ENCODE measurements at regions not wholly inside any gene's neighbourhood (a gene's known extent, or its start where the extent isn't known, plus 50 kb on each side); places are given as distances from the start of the nearest gene placed in this dataset.
"Not testable (repeated sequence)": the region's sequence is repeated elsewhere in the genome, so short reads cannot be mapped to it uniquely, and the experiment has no call there.

- no peak for DNase-seq
Measured at GRCh38 chr14:37787879-37788494, 192.6 kb downstream of the TTC6 start.

GRCh38 chr14:37791384-37792036 is 196.1 kb downstream of the TTC6 start:
- no peak for DNase-seq

GRCh38 chr14:37792124-37792523 is 196.7 kb downstream of the TTC6 start:
- DNase-seq = no peak

DNA sequence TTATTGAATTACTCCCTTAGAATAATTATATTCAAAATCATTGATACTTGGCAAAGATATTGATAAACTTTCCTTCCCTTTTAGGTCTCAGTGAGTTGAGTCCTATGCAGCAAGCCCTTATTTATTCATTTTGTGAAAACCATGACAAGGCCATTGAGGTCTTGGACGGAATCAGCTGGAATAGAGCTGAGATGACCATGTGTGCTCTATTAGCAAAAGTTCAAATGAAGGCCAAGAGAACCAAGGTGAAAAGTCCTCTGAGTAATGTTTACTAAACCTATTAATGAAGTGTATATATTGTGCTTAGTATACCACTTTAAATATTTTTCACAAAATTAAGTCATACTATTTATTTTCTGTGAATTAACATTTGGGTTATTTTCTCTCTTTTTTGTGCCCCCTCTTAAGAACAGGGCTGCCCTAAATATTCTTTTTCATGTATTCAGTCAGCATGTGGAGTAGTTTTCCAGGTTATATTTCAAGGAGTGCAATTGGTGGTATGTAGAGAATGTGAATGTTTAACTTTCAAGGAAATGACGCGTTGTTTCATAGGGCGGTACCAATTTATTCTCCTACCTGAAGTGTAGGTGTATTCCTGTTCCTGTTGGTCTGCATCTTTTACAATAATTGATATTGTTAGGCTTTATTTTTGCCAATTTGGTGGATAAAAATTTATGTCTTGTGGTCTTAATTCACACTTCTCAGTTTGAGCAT is 201.4 kb downstream of the TTC6 start:
- no peak for DNase-seq

GRCh38 chr14:37797675-37798074 is 202.2 kb downstream of the TTC6 start:
- no peak for DNase-seq

GRCh38 chr14:37807722-37808121 is 212.3 kb downstream of the TTC6 start:
- DNase-seq = no peak

DNA sequence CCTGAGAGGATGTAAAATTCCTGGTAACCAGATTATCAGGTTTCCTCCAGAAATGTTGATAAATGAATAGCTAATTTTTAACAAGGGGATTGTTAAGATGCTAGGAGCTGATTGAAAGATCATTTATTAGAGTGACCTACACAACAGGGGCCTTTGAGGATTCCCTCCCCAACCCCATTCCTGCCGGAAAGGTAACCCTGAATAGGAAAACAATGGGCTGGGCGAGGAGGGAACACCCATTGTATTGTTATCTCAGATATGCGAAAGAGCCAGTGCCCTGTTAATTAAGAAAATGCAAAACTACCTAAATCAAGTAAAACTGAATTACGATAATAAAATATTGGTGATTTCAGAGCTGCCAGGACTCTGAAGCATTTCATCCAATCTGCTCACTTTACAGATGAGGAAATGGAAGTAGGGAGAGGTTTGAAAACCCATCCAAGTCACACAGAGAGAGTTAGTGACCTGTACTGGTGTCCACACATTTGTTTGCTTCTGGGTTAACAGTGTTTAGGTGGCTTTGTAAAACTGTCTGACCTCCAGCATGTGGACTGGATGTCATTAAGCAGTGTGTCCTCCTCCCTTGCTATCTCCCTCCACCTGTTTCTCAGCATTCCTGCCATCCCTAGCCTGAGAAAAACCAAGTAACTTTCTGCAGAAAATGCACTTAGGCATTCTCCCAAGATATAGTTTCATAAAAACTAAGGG is 214.8 kb downstream of the TTC6 start:
- DNase-seq = no peak

- no peak for DNase-seq
Measured at GRCh38 chr14:37813732-37814131, 218.3 kb downstream of the TTC6 start.

- no peak for DNase-seq
Measured at GRCh38 chr14:37816135-37816534, 220.7 kb downstream of the TTC6 start.

DNA sequence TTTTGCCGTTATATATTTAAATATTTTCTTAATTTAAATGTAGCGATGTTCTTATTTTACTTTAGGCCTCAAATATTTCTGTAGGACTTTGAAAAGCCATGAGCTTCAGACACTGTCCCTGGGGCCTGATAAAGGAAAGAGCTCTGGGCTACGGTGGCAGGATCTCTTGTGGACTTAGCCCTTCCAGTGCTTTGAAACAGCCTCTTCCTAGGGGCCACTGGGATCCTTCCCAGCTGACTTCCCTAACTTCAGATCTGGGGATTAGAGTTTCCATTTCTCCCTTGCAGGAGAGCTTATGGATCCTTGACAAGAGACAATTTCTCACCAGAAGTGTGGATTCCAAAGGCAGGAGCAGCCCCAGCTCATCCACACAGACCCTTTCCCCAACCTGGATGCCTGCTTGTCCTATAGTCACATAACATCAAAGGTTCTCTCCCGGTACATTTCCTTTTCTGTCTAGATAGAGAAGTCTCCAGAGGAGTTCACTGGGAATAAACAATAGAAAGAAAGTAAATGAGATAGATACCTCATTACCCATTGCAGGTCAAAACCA is 221.4 kb downstream of the TTC6 start:
- DNase-seq = no peak

GRCh38 chr14:37819155-37820015 is 224.0 kb downstream of the TTC6 start:
- DNase-seq = no peak

GRCh38 chr14:37820810-37821209 is 225.4 kb downstream of the TTC6 start:
- DNase-seq = not testable (repeated sequence)

GRCh38 chr14:37824939-37825712 is 229.7 kb downstream of the TTC6 start:
- no peak for DNase-seq

DNA sequence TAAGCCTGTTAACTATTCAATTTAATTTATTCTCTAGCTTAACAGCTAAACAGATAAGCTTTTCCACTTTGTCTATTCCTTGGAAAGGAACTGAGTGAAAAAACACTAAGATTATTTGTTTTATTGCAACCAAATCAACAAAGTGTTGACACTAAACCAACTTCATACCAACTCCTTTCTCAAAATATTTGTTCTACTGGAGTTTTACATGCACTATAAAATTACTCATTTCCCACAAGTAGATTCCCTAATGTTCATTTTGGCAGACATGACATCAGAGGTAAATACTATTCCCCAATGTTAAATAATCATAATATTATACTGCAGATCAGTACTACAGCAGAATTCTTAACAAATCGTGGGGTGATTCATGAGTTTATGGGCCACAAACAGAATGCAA is 231.4 kb downstream of the TTC6 start:
- DNase-seq = no peak

- DNase-seq = no peak
Measured at GRCh38 chr14:37830271-37830670, 234.8 kb downstream of the TTC6 start.

DNA sequence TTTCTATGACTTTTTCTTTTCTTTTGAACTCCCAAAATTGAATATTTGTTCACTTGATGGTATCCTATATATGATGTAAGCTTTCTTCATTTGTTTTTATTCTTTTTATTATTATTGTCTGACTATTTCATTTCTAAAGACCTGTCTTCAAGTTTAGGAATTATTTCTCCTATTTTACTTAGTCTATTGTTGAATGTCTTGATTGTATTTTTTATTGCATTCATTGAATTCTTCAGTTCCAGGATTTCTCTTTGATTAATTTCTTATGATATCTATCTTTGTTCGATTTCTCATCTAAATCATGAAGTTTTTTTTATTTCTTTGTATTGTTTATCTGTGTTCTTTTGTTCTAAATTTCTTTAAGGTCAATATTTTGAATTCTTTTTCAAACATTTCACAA is 238.8 kb downstream of the TTC6 start:
- no peak for DNase-seq

DNA sequence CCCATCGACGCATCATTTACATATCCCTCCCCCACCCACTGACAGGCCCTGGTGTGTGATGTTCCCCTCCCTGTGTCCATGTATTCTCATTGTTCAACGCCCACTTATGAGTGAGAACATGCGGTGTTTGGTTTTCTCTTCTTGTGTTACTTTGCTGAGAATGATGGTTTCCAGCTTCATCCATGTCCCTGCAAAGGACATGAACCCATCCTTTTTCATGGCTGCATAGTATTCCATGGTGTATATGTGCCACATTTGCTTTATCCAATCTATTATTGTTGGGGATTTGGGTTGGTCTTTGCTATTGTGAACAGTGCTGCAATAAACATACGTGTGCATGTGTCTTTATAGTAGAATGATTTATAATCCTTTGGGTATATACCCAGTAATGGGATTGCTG is 243.3 kb downstream of the TTC6 start:
- DNase-seq = not testable (repeated sequence)

DNA sequence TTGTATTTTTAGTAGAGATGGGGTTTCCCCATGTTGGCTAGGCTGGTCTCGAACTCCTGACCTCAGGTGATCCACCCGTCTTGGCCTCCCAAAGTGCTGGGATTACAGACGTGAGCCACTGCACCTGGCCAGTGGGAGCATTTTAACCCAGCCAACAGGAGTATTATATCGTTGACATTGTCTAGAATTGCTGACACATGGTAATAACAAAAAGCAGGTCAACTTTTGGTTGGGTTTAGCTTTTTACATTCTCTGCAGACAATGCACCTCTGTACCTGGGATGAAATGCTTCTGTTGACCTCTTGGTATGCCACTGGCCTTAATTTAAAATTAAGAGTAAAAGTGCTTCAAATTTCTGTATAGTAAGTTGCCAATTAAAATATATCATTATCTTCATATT is 245.6 kb downstream of the TTC6 start:
- DNase-seq = not testable (repeated sequence)

DNA sequence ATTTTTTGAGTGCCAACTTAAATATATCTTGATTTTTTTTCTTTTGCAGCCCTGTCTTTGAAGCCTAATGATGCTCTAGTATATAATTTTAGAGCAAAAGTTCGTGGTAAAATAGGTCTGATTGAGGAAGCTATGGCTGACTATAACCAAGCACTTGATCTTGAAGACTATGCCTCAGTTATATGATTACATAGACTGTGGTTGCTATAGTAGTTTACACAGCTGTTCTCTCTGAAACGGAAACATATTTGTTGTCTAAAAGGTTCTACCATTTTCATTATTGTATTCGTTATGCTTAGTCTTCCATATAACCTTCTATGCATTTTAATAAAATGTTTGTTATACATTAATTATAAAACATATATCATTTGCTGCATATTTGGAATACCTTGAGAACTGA is 246.7 kb downstream of the TTC6 start:
- DNase-seq = no peak

- no peak for DNase-seq
Measured at GRCh38 chr14:37843954-37844607, 248.7 kb downstream of the TTC6 start.

- no peak for DNase-seq
Measured at GRCh38 chr14:37844614-37845013, 249.2 kb downstream of the TTC6 start.

Measured in Kasumi-1 (cell line).